NCI-H2107 treated with DMSO at 0.1 percent for 48 hours (cell line): ENCODE measurements at regions not wholly inside any gene's neighbourhood (a gene's known extent, or its start where the extent isn't known, plus 50 kb on each side); places are given as distances from the start of the nearest gene placed in this dataset.
A peak's percentile ranks its signal among the peaks of the same experiment; 100 is the strongest.
"Not testable (repeated sequence)": the region's sequence is repeated elsewhere in the genome, so short reads cannot be mapped to it uniquely, and the experiment has no call there.

Source experiments
- DNase-seq: peaks from one replicate; lab custom pipeline; 2025; ENCODE audit not compliant: unreplicated experiment; lab: John Stamatoyannopoulos, UW

GRCh38 chr9:31412081-31412480 lies 972.4 kb upstream of the ACO1 start:
- no peak for DNase-seq

DNA sequence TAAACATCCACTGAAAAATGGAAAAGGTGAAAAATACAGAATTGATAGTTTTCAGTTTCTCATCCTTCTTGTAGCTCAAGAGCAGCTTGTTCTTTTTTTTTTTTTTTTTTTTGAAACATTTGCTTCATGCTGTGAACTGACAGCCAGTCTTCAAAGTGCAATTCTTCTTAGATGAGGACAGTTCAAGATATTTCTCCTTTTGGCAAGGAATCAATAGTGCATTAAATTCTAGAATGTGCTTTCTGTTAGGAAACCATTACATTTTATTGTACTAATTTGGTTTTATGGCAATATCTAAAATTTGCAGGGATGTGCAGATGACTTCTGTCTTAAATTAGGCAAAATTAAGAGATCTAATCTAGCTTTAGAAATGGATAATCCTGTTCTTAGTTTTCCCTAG lies 969.3 kb upstream of the ACO1 start:
- DNase-seq, result no peak

DNA sequence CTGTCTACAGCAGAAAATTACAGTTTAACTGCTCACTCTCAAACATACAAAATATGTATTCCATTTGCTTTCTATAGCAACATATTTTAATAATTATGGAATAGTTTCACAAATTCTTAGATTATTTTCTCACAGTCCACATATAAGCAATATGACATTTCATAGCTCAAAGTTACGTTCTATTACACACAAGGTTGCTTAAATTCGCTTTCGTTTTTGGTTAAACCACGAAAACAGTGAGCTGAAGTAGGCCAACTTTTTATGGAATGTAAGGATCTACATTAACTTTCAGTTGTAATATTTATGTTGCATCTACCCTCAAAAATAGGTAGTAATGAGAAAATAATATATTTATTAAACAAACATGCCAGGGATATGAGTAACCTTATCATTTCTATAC lies 966.0 kb upstream of the ACO1 start:
- no peak for DNase-seq

DNA sequence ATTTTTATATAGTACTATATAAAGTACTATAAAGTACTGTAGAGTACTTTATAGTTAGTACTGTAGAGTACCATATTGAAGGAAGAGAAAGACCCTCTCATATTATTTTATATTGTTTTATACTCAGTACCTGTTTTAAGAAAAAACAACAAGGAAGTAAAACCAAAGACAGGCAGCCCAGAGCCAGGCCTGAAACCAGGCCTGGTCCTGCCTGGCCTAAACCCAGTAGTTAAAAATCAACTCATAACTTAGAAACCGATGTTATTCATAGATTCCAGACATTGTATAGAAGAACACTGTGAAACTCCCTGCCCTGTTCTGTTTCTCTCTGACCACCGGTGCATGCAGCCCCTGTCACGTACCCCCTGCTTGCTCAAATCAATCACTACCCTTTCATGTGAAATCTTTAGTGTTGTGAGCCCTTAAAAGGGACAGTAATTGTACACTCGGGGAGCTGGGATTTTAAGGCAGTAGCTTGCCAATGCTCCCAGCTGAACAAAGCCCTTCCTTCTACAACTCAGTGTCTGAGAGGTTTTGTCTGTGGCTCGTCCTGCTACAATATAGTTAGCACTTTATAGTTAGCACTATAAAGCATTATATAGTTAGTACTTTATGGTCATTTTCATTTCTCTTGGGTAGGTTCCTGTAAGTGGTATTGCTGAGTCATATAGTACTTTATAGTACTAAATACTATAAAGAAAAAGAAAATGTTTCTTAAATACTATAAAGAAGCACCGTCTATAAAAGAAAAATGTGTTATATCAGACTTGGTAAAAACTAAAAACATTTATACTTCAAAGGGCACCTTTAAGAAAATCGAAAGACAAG lies 940.6 kb upstream of the ACO1 start:
- DNase-seq, result not testable (repeated sequence)

DNA sequence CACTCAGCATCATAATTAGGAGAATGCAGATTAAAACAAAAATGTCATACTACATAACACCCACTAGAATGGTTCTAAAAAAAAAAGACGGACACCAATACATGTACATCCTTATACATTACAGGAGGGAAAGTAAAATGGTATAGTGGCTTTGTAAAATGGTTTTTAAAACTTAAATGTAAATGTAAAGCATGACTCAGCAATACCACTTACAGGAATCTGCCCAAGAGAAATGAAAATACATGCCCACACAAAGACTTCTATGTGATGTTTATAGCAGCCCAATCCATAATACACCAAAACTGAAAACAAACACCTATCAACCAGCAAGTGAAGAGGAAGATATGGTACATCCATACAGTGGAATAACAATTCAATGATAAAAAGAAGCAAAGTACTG lies 939.1 kb upstream of the ACO1 start:
- no peak for DNase-seq

DNA sequence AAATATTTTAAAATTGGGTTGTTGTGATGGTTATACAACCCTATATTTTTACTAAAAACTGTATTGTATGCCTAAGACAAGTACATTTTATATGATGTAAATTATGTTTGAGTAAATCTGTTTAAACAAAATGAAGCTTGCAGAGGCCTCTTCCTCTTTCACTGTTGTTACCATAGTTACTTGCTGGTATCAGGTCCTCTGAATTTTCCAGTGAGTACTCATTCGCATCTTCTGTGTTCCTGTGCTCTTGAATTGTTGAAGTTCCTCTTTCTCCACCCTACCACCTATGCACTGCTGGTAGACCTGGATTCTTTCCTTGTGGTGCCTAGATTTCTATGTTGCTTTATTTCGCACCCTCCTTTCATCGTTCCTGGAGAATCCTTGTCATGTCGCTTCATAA lies 938.5 kb upstream of the ACO1 start:
- no peak for DNase-seq

- no peak for DNase-seq
Measured at GRCh38 chr9:31467075-31467474, 917.4 kb upstream of the ACO1 start.

DNA sequence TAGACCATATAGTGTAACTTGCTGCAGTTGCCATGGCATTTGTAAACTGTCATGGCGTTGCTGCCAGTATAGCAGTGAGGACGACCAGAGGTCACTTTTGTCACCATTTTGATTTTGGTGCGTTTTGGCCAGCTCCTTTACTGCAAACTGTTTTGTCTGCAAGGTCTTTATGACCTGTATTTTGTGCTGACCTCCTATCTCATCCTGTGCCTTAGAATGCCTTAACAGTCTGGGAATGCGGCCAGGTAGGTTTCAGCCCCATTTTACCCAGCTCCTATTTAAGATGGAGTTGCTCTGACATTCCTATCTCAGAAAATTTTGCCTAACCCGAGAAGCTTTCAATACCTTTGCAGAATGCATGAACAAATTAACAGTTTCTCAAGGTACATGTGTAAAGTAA lies 914.4 kb upstream of the ACO1 start:
- no peak for DNase-seq

- DNase-seq, result no peak
Measured at GRCh38 chr9:31471010-31471409, 913.4 kb upstream of the ACO1 start.

GRCh38 chr9:31486630-31487029 lies 897.8 kb upstream of the ACO1 start:
- no peak for DNase-seq

DNA sequence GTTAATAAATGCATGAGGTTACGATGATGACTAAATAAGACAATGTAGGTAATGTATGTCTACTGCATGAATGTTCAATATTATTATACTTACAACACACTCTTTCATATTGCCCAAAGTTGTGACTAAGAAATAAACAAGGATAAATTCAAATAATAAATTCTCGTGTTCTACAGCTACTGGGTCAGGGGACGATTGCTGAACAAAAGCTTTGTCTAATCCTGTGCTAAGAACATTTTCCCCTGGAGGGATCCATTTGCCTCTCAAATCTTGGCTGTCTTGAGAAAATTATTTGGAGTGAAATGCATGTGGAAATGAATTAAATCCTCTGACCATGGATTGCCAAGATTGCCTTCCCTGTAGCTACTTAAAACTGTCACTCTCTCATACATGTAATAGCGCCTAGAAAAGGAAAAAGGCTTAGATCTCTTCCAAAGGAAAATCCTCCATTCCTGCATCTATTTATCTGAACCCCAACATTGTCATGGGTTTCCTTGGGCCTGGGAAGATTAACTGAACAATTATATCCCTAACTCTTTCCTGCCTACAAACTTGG lies 893.8 kb upstream of the ACO1 start:
- no peak for DNase-seq

DNA sequence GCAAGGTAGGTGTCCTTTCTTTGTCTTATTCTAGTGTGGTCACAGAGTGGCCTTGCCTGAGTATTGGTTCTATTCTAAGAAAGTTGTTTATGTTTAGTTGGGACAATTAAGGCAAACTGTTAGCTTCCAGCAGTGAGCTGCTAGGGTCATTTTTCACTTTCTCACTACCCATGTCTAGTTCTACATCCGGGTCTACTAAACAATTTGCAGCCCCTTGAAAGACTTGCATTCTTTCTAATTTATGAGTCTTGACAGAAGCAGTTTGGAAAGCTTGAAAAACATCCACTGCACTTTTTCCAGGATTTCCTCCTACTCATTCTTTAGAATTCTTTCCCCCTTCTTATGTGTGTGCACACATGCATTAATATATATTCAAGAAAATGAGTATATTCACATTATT lies 892.2 kb upstream of the ACO1 start:
- DNase-seq, result no peak

DNA sequence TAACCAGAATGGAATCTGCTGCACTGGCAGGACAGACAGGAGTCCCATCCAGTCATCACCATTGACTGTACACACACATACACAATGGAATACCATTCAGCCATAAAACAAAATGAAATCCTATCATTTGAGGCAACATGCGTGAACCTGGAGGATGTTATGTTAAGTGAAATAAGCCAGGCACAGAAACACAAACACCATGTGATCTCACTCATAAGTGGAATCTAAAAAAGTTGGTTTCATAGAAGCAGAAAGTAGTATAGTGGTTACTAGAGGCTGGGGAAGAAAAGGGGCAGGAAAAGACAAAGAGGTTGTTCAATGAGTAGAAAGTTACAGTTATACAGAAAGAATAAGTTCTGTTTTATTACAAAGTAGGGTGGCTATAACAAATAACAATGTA lies 884.0 kb upstream of the ACO1 start:
- no peak for DNase-seq

GRCh38 chr9:31519011-31519410 lies 865.4 kb upstream of the ACO1 start:
- DNase-seq, result no peak

- DNase-seq, result no peak
Measured at GRCh38 chr9:31519424-31519823, 865.0 kb upstream of the ACO1 start.

- DNase-seq, result no peak
Measured at GRCh38 chr9:31519826-31520225, 864.6 kb upstream of the ACO1 start.

GRCh38 chr9:31520301-31521085 lies 864.0 kb upstream of the ACO1 start:
- DNase-seq, result no peak

- DNase-seq, result no peak
Measured at GRCh38 chr9:31535651-31536050, 848.8 kb upstream of the ACO1 start.

- no peak for DNase-seq
Measured at GRCh38 chr9:31536471-31536870, 848.0 kb upstream of the ACO1 start.

GRCh38 chr9:31541721-31542281 lies 842.6 kb upstream of the ACO1 start:
- DNase-seq, result no peak

DNA sequence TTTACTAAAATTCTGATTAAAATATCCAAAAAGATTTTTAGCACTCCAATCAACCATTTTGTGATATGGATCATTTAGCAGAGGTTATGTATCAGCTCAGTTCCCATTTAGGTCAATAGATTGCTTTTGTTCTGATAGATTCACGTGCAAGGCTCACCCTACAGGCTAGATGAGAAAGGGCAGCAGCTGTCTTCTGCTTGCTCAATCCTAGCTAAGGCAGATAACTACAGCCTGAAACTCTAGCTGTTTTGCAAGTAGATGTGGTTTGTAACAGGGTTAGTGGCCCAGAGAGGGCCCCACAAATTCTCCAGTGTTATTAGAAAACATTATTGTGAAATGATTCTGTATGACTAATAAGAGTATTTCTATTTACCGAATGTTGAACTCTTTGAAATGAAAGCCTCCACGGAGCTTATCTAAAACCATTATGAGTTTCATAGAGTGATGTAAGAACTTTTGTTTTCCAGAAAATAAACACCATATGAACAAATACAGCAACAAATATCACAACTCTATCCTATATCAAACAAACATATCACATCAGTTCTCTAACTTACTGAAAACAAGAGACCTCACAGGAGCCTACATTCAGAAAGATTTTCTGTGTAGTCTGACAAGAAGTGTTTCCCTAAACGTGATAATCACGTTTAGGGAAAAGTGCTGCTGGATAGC lies 841.9 kb upstream of the ACO1 start:
- DNase-seq, result peak; percentile 21
